ENCODE measurements at regions not wholly inside any gene's neighbourhood (a gene's known extent, or its start where the extent isn't known, plus 50 kb on each side); places are given as distances from the start of the nearest gene placed in this dataset.

DNA sequence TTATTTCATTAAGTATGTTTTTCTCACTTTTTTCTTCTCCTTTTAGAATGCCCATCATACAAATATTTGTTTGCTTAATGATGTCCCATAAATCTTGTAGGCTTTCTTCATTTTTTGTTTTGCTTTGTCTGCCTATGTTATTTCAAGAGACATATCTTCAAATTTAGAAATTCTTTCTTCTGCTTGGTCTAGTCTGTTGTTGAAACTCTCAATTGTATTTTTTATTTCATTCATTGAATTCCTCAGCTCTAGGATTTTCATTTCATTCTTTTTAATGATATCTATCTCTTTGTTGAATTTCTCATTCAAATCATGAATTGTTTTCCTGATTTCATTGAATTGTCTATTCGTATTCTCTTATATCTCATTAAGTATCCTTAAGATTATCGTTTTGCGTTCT is 125.1 kb upstream of the VIPR2 start:
- TF ChIP-seq POLR2A (IDR thresholded peaks at IDR 0.05) = no peak
- TF ChIP-seq, protein P1, sequence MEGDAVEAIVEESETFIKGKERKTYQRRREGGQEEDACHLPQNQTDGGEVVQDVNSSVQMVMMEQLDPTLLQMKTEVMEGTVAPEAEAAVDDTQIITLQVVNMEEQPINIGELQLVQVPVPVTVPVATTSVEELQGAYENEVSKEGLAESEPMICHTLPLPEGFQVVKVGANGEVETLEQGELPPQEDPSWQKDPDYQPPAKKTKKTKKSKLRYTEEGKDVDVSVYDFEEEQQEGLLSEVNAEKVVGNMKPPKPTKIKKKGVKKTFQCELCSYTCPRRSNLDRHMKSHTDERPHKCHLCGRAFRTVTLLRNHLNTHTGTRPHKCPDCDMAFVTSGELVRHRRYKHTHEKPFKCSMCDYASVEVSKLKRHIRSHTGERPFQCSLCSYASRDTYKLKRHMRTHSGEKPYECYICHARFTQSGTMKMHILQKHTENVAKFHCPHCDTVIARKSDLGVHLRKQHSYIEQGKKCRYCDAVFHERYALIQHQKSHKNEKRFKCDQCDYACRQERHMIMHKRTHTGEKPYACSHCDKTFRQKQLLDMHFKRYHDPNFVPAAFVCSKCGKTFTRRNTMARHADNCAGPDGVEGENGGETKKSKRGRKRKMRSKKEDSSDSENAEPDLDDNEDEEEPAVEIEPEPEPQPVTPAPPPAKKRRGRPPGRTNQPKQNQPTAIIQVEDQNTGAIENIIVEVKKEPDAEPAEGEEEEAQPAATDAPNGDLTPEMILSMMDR (IDR thresholded peaks at IDR 0.05 in 4 of 5, conservative IDR thresholded peaks at IDR 0.05 in 1 of 5) = no peak

All from gastrocnemius medialis (tissue), 4 donors.